ENCODE measurements at regions not wholly inside any gene's neighbourhood (a gene's known extent, or its start where the extent isn't known, plus 50 kb on each side); places are given as distances from the start of the nearest gene placed in this dataset.

DNA sequence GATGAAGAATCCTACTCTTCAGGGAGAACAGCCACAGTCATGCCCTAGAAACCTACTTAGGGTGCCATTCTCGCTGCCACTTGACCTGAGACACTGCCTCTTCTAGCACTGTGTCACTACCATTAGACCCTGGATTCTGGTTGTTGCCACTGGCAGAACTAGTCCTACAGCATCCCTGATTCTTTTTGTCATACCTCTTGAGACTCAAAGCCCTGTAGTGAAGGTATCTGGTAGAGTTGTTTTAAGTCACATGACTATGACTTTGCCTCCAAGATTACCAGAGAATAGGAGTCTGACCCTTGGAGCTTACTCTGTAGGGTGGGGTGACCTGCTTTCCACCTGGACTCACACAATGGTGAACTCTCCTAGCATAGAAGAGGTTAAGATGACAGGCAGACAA lies 296.7 kb downstream of the TNS1 start:
- TF ChIP-seq POLR2AphosphoS5 (IDR thresholded peaks at IDR 0.05; ENCODE audit: low read depth) (no peak), JUNB (IDR thresholded peaks at IDR 0.05; ENCODE audit: unreplicated experiment) (no peak), EZH2 (IDR thresholded peaks at IDR 0.05; ENCODE audit: low read depth, unreplicated experiment) (no peak), EZH2phosphoT487 (IDR thresholded peaks at IDR 0.05; ENCODE audit: unreplicated experiment) (no peak), ZNF331 (CRISPR knock-in tag; IDR thresholded peaks at IDR 0.05; ENCODE audit: low read depth) (no peak), CREB1 (CRISPR knock-in tag; IDR thresholded peaks at IDR 0.05; ENCODE audit: low read depth) (no peak), ZNF114 (CRISPR knock-in tag; IDR thresholded peaks at IDR 0.05) (no peak), STAT1 (IDR thresholded peaks at IDR 0.05; ENCODE audit: unreplicated experiment) (no peak)
- TF ChIP-seq, protein P1, sequence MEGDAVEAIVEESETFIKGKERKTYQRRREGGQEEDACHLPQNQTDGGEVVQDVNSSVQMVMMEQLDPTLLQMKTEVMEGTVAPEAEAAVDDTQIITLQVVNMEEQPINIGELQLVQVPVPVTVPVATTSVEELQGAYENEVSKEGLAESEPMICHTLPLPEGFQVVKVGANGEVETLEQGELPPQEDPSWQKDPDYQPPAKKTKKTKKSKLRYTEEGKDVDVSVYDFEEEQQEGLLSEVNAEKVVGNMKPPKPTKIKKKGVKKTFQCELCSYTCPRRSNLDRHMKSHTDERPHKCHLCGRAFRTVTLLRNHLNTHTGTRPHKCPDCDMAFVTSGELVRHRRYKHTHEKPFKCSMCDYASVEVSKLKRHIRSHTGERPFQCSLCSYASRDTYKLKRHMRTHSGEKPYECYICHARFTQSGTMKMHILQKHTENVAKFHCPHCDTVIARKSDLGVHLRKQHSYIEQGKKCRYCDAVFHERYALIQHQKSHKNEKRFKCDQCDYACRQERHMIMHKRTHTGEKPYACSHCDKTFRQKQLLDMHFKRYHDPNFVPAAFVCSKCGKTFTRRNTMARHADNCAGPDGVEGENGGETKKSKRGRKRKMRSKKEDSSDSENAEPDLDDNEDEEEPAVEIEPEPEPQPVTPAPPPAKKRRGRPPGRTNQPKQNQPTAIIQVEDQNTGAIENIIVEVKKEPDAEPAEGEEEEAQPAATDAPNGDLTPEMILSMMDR (conservative IDR thresholded peaks at IDR 0.05; ENCODE audit: low read depth in 2 of 2) = no peak
- TF ChIP-seq, protein P2, sequence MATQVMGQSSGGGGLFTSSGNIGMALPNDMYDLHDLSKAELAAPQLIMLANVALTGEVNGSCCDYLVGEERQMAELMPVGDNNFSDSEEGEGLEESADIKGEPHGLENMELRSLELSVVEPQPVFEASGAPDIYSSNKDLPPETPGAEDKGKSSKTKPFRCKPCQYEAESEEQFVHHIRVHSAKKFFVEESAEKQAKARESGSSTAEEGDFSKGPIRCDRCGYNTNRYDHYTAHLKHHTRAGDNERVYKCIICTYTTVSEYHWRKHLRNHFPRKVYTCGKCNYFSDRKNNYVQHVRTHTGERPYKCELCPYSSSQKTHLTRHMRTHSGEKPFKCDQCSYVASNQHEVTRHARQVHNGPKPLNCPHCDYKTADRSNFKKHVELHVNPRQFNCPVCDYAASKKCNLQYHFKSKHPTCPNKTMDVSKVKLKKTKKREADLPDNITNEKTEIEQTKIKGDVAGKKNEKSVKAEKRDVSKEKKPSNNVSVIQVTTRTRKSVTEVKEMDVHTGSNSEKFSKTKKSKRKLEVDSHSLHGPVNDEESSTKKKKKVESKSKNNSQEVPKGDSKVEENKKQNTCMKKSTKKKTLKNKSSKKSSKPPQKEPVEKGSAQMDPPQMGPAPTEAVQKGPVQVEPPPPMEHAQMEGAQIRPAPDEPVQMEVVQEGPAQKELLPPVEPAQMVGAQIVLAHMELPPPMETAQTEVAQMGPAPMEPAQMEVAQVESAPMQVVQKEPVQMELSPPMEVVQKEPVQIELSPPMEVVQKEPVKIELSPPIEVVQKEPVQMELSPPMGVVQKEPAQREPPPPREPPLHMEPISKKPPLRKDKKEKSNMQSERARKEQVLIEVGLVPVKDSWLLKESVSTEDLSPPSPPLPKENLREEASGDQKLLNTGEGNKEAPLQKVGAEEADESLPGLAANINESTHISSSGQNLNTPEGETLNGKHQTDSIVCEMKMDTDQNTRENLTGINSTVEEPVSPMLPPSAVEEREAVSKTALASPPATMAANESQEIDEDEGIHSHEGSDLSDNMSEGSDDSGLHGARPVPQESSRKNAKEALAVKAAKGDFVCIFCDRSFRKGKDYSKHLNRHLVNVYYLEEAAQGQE (IDR thresholded peaks at IDR 0.05; ENCODE audit: unreplicated experiment) = no peak
- TF ChIP-seq, protein P3, sequence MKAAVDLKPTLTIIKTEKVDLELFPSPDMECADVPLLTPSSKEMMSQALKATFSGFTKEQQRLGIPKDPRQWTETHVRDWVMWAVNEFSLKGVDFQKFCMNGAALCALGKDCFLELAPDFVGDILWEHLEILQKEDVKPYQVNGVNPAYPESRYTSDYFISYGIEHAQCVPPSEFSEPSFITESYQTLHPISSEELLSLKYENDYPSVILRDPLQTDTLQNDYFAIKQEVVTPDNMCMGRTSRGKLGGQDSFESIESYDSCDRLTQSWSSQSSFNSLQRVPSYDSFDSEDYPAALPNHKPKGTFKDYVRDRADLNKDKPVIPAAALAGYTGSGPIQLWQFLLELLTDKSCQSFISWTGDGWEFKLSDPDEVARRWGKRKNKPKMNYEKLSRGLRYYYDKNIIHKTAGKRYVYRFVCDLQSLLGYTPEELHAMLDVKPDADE (IDR thresholded peaks at IDR 0.05) = no peak
